ENCODE measurements at regions not wholly inside any gene's neighbourhood (a gene's known extent, or its start where the extent isn't known, plus 50 kb on each side); places are given as distances from the start of the nearest gene placed in this dataset.

- TF ChIP-seq CTCF (conservative IDR thresholded peaks at IDR 0.05) = no peak
- H3K27me3 Mint-ChIP-seq = peaks cover 8% of the 10 kb centered on the region
- H3K4me3 Mint-ChIP-seq = no peak overlapping the region
- no peaks in the 10 kb centered on the region for H3K36me3 Mint-ChIP-seq
- no peaks in the 10 kb centered on the region for H3K4me1 Mint-ChIP-seq (ENCODE audit: unreplicated experiment)
- H3K27ac Mint-ChIP-seq = no peak overlapping the region
- no peaks in the 10 kb centered on the region for H3K9me3 Mint-ChIP-seq
- no peak for DNase-seq (ENCODE audit: extremely low spot score, unreplicated experiment)
Observed at GRCh38 chr3:16809482-16809881, 75.3 kb upstream of the PLCL2 start.

GRCh38 chr3:16809993-16810392, 74.8 kb upstream of the PLCL2 start:
- TF ChIP-seq CTCF (conservative IDR thresholded peaks at IDR 0.05) = no peak
- peaks cover 5% of the 10 kb centered on the region for H3K27me3 Mint-ChIP-seq
- H3K36me3 Mint-ChIP-seq = no peaks in the 10 kb centered on the region

GRCh38 chr3:16810593-16811367, 74.0 kb upstream of the PLCL2 start:
- Mint-ChIP-seq H3K4me1 (ENCODE audit: unreplicated experiment) (no peaks in the 10 kb centered on the region), H3K9me3 (no peaks in the 10 kb centered on the region), H3K4me3 (no peak overlapping the region), H3K27ac (no peak overlapping the region), H3K27me3 (peaks cover 5% of the 10 kb centered on the region), H3K36me3 (no peaks in the 10 kb centered on the region)
- no peak for TF ChIP-seq CTCF (conservative IDR thresholded peaks at IDR 0.05)
- DNase-seq (ENCODE audit: extremely low spot score, unreplicated experiment) = no peak

More at GRCh38 chr3:16809993-16810392, 74.8 kb upstream of the PLCL2 start:
- H3K27ac Mint-ChIP-seq = no peak overlapping the region
- H3K4me3 Mint-ChIP-seq = no peak overlapping the region
- H3K4me1 Mint-ChIP-seq (ENCODE audit: unreplicated experiment) = no peaks in the 10 kb centered on the region
- DNase-seq (ENCODE audit: extremely low spot score, unreplicated experiment) = no peak
- H3K9me3 Mint-ChIP-seq = no peaks in the 10 kb centered on the region

GRCh38 chr3:16811950-16812349, 72.8 kb upstream of the PLCL2 start:
- H3K27me3 Mint-ChIP-seq = peaks cover 5% of the 10 kb centered on the region
- H3K27ac Mint-ChIP-seq = no peak overlapping the region
- no peak for TF ChIP-seq CTCF (conservative IDR thresholded peaks at IDR 0.05)
- no peaks in the 10 kb centered on the region for H3K4me1 Mint-ChIP-seq (ENCODE audit: unreplicated experiment)
- no peaks in the 10 kb centered on the region for H3K9me3 Mint-ChIP-seq
- DNase-seq (ENCODE audit: extremely low spot score, unreplicated experiment) = no peak
- no peaks in the 10 kb centered on the region for H3K36me3 Mint-ChIP-seq
- no peak overlapping the region for H3K4me3 Mint-ChIP-seq

DNA sequence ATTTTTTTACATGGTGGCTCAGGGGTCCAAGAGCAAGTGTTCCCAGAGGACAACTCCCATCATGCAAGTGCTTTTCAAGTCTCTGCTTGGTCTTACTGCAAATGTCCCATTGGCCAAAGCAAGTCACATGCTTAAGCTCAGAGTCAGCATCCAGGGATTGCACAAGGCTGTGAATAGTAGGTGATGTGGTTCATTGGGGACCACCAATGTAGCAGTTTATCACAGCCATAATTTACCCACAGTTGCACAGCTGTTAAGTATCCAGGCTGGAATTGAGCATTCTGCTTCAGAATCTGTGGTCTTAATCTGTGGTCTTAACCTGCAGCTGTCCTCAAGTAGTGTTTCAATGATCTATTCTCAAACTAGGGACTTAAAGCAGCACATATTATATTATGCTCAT, 71.4 kb upstream of the PLCL2 start:
- TF ChIP-seq CTCF (conservative IDR thresholded peaks at IDR 0.05) = no peak
- Mint-ChIP-seq H3K27me3 (peaks cover under 1% of the 10 kb centered on the region), H3K4me1 (ENCODE audit: unreplicated experiment) (no peaks in the 10 kb centered on the region), H3K27ac (no peak overlapping the region), H3K9me3 (no peaks in the 10 kb centered on the region), H3K36me3 (no peaks in the 10 kb centered on the region), H3K4me3 (no peak overlapping the region)
- DNase-seq (ENCODE audit: extremely low spot score, unreplicated experiment) = no peak

All from type B pancreatic cell (in vitro differentiated cells).